Esophagus (tissue), 2 donors: ENCODE measurements at regions not wholly inside any gene's neighbourhood (a gene's known extent, or its start where the extent isn't known, plus 50 kb on each side); places are given as distances from the start of the nearest gene placed in this dataset.

ENCODE experiments used
- H3K27ac ChIP-seq, 2 donors: one replicate each; pipeline ENCODE4 v1.5.1; 2013; ENCODE audit warnings: low read depth in 2 of 2, mild to moderate bottlenecking in 2 of 2, inconsistent platforms in 1 of 2, low read length in 1 of 2, moderate library complexity in 1 of 2
- H3K27me3 ChIP-seq, 2 donors: one replicate each; pipeline ENCODE4 v1.6.1; 2013; ENCODE audit warnings: low read length in 2 of 2, control low read depth in 1 of 2, mild to moderate bottlenecking in 1 of 2; ENCODE audit not compliant: insufficient read depth in 2 of 2, control insufficient read depth in 1 of 2
- H3K36me3 ChIP-seq, 2 donors: one replicate each; pipeline ENCODE4 v1.6.1; 2013; ENCODE audit warnings: low read length in 1 of 2; ENCODE audit not compliant: control insufficient read depth in 2 of 2, insufficient read depth in 2 of 2
- H3K4me1 ChIP-seq, 2 donors: one replicate each; pipeline ENCODE4 v1.6.1; 2013; ENCODE audit warnings: low read length in 1 of 2; ENCODE audit not compliant: control insufficient read depth in 2 of 2, insufficient read depth in 2 of 2
- H3K4me3 ChIP-seq, 2 donors: one replicate each; pipeline ENCODE4 v1.5.1; 2013; ENCODE audit warnings: low read length in 2 of 2, mild to moderate bottlenecking in 2 of 2, low read depth in 1 of 2, moderate library complexity in 1 of 2
- H3K9me3 ChIP-seq, 2 donors: one replicate each; pipeline ENCODE4 v1.6.1; 2013; ENCODE audit warnings: mild to moderate bottlenecking in 2 of 2, low read depth in 1 of 2, low read length in 1 of 2, moderate library complexity in 1 of 2; ENCODE audit not compliant: control insufficient read depth in 2 of 2, insufficient read depth in 1 of 2
- WGBS, 2 donors: extraction: QIAGEN DNeasy Blood & Tissue Kit; methylation state at CpG; one replicate each; pipeline ENCODE4 v1.1.7; 2013; 5-methylcytosine and 5-hydroxymethylcytosine counted together
- donor health status: healthy with polysubstance abuse.
- donor health status: Bipolar disorder and iron deficiency.

DNA sequence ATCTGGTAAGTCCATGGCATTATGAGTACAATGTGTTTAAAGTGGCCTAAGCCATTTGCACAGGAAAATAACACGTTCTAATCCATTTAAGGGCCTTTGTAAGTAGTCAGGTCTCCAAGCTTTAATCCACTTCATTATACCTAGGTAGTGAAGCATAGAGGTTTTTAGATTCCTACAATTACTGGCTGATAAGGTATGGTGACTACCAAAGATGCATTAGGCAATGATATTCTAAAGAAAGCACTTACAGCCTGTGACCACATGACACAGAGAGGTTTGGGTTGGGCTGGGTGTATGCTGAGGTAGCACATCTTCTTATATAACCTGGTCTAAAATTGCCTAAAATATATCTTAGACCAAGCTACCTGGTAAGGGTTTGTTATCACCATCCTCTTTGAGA lies 504.4 kb downstream of the TFAP2B start:
- H3K36me3 ChIP-seq, result no peaks in the 10 kb centered on the region
- no peak overlapping the region for H3K27ac ChIP-seq
- no peaks in the 10 kb centered on the region for H3K27me3 ChIP-seq
- no peak overlapping the region for H3K4me3 ChIP-seq
- H3K4me1 ChIP-seq, result no peaks in the 10 kb centered on the region
- 20 to 27% methylated on average over 1 of the region's 1 CpG for WGBS, 2 donors
- H3K9me3 ChIP-seq, result no peaks in the 10 kb centered on the region

DNA sequence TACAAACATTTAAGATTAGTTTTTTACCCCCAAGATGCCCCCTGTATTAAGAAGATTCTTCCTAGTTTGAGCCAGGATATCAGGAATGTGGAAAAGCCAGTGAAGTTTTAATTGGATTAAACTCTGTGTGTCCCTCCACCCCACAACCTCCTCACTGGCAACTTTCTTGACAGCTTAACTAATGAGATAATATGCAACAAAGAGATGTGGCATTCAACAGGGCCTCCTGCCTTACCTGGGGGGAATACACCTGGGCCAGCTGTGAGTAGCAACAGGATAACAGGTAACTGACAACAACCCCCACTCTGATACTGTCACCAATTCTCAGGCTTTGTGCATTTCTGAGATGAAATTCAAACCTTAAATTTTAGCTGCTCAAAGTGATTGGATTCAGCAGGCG lies 512.3 kb downstream of the TFAP2B start:
- 65 to 82% methylated on average over 1 of the region's 1 CpG for WGBS, 2 donors
- Histone ChIP-seq H3K27me3 (no peaks in the 10 kb centered on the region), H3K9me3 (no peaks in the 10 kb centered on the region), H3K4me3 (no peak overlapping the region), H3K4me1 (peaks cover 0 to 2% of the 10 kb centered on the region in 2 donors), H3K27ac (no peak overlapping the region), H3K36me3 (no peaks in the 10 kb centered on the region)

DNA sequence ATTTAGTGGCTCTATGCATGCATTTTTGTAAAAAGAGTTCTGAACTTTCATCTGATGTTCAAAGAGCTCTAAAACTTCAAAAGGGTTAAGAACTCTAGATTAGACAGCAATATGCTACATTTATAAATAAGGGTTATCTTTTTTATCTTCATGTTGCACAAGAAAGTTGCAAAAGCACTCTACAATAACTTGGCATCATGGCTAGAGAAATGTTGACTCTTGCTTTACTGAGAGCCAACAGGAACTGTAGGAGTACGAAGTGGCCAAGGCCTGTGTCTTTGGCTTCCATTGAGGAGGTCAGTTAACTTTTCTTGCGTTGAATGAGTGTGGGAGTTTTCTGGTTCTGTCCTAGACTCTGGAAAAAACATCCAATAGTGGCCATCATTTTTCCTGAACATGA lies 516.9 kb downstream of the TFAP2B start:
- 74 to 84% methylated on average over 2 of the region's 2 CpGs for WGBS, 2 donors
- H3K4me1 ChIP-seq, result no peaks in the 10 kb centered on the region
- no peak overlapping the region for H3K27ac ChIP-seq
- no peak overlapping the region for H3K4me3 ChIP-seq
- no peaks in the 10 kb centered on the region for H3K27me3 ChIP-seq
- no peaks in the 10 kb centered on the region for H3K9me3 ChIP-seq
- H3K36me3 ChIP-seq, result no peaks in the 10 kb centered on the region

DNA sequence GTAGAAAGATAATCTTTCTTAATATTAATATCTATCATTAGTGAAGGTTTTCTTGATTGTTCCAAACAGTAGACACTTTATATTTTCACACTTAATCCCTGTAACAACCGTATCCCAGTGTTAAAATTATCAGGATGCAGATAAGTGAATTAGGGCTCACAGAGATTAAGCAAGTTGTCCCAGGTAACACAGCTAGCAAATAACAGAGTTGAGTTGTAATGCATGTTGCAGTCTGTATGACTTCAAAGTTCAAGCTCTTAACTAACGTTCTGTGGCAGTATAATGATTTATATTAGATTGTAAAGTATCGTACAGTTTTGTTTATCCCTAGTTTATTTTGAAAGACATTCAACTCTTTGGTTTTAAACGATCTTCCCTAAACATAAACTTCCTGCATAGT lies 517.5 kb downstream of the TFAP2B start:
- H3K27me3 ChIP-seq, result no peaks in the 10 kb centered on the region
- 43 to 56% methylated on average over 4 of the region's 4 CpGs for WGBS, 2 donors
- H3K27ac ChIP-seq, result no peak overlapping the region
- H3K4me1 ChIP-seq, result no peaks in the 10 kb centered on the region
- no peak overlapping the region for H3K4me3 ChIP-seq
- H3K9me3 ChIP-seq, result no peaks in the 10 kb centered on the region
- H3K36me3 ChIP-seq, result no peaks in the 10 kb centered on the region

DNA sequence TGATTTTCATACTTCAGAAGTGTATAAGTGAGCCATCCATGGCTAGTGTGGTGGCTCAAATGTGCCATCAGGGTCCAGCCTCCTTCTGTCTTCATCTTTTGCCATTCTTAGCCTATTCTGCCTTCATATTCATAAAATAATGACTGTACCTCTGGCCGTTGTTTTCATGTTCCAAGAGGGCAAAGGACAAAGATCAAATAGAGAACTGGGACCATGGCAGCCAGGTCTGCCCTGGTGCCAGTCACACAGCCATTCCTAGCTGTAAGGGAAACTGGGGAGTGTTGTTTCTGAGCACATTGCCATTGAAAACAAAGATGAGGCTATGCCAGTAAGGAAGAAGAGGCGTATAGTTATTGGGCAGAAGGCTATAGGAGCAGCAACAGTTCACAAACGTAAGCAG lies 518.6 kb downstream of the TFAP2B start:
- Histone ChIP-seq H3K9me3 (no peaks in the 10 kb centered on the region), H3K36me3 (no peaks in the 10 kb centered on the region), H3K4me1 (no peaks in the 10 kb centered on the region), H3K27ac (no peak overlapping the region), H3K27me3 (no peaks in the 10 kb centered on the region), H3K4me3 (no peak overlapping the region)
- 68 to 74% methylated on average over 3 of the region's 3 CpGs for WGBS, 2 donors

DNA sequence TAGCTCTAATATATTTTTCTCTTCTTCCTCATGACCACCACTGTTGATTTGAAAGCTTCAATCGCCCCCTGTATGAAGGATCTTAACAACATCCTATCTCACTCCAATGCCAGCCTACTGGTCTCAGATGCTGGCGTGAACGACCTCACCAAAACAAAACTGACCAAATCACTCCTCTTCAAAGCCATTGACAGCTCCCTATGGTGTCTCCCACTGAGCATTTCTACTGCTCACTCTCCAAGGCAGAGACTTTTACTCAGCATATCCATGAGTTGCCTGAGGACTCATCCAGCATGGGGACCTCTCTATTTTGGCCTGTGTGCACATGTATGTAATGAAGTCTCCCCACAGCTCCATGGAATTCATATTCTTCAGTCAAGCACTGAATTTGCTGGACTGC lies 520.4 kb downstream of the TFAP2B start:
- Histone ChIP-seq H3K9me3 (no peaks in the 10 kb centered on the region), H3K36me3 (no peaks in the 10 kb centered on the region), H3K27me3 (no peaks in the 10 kb centered on the region), H3K4me3 (no peak overlapping the region), H3K27ac (peak overlapping the region in 1 of 2 donors; percentile 15), H3K4me1 (no peaks in the 10 kb centered on the region)
- 76 to 79% methylated on average over 3 of the region's 3 CpGs for WGBS, 2 donors

DNA sequence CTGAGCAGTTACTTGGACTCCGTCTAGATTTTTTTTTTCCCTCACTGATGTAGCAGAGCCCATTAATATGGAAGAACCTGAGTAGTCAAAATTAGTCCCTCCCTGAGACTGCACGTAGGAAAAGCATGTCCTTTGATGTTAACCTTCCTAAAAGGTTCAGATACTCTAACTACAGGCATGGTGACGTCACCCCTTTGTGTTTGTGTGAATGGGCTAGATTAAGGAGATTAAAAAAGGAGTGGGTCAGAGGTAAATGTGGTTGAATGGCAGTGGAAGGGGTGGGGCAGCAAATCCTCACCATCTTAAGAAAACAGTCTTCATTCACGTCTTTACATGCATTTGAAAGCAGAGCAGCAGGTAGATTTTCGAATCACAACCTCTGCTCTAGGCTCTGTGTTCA lies 521.1 kb downstream of the TFAP2B start:
- no peaks in the 10 kb centered on the region for H3K9me3 ChIP-seq
- H3K4me1 ChIP-seq, result no peaks in the 10 kb centered on the region
- WGBS, 2 donors, result 25 to 39% methylated on average over 5 of the region's 5 CpGs
- H3K4me3 ChIP-seq, result no peak overlapping the region
- H3K36me3 ChIP-seq, result no peaks in the 10 kb centered on the region
- no peaks in the 10 kb centered on the region for H3K27me3 ChIP-seq
- H3K27ac ChIP-seq, result no peak overlapping the region

DNA sequence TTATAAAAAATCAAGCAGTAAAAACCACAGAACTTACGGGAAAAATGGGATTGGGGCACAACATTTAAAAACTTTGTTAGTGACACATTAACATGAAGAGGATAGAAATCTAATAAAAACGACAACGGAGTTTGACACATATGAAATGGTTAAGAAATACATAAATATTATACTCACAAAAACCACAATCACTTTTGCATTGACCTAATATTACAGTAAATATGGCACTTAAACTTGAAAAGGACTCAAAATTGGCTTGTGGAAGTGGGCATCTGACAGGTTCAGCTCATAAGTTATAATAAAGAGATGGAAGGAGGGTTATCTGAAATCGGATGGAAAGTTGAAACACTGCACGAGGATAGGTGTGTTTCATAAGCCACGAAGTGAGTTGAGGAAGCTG lies 523.7 kb downstream of the TFAP2B start:
- H3K36me3 ChIP-seq, result no peaks in the 10 kb centered on the region
- H3K4me3 ChIP-seq, result no peak overlapping the region
- WGBS, 2 donors, result 75 to 77% methylated on average over 6 of the region's 6 CpGs
- H3K9me3 ChIP-seq, result no peaks in the 10 kb centered on the region
- no peaks in the 10 kb centered on the region for H3K4me1 ChIP-seq
- no peak overlapping the region for H3K27ac ChIP-seq
- no peaks in the 10 kb centered on the region for H3K27me3 ChIP-seq

DNA sequence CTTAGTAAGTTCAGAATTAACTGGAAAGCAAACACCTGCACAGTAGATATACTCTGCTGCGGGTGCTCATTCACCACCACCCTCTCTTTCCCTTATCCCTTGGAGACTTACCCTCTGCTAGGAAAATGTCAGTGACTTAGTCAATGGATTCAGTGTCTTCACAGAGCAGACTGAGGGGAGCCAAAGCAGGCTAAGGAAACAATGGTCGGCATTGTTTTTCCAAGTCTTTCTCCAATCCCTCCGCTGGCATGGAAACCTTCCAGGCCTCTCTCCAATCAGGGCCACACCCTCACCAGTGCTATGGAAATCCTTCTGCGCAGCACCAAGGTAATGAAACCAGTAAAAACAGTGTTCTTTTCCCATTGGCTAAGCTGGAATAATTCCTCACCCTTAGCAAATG lies 531.2 kb downstream of the TFAP2B start:
- H3K27me3 ChIP-seq, result no peaks in the 10 kb centered on the region
- WGBS, 2 donors, result 68 to 71% methylated on average over 4 of the region's 4 CpGs
- H3K4me3 ChIP-seq, result no peak overlapping the region

DNA sequence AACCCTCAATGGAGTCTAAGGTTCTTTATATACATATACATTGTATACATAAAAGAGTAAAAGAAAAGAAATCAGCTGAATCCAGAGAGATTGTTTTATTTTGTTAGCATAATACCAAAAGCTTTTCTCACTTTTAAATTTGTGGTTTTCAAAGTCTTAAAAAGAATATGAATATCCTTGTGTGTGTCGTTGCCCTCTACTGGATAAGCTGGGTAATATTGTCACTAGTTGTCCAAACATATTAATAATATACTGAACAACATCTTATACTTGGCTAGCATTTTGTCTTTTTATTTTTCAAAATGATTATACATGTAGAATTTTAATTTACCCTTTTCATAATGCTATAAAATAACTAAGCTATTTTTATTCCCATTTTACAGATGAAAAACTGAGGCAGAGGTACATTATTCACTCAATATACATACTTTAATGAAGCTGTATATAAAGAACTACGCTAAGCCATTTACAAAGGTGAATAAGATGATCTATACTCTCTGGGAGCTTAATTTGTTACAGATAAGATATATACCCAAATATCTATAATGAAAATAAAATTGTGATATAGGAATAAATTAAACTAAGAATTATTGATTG lies 531.7 kb downstream of the TFAP2B start:
- WGBS, 2 donors, result 71 to 85% methylated on average over 2 of the region's 2 CpGs
- Histone ChIP-seq H3K27ac (no peak overlapping the region), H3K27me3 (no peaks in the 10 kb centered on the region), H3K36me3 (no peaks in the 10 kb centered on the region), H3K4me3 (no peak overlapping the region), H3K4me1 (peaks cover 0 to 2% of the 10 kb centered on the region in 2 donors), H3K9me3 (no peaks in the 10 kb centered on the region)

More for the DNA sequence above, 531.2 kb downstream of the TFAP2B start:
- no peaks in the 10 kb centered on the region for H3K36me3 ChIP-seq
- no peak overlapping the region for H3K27ac ChIP-seq
- H3K9me3 ChIP-seq, result no peaks in the 10 kb centered on the region
- peaks cover 0 to 2% of the 10 kb centered on the region in 2 donors for H3K4me1 ChIP-seq
